ENCODE measurements at regions not wholly inside any gene's neighbourhood (a gene's known extent, or its start where the extent isn't known, plus 50 kb on each side); places are given as distances from the start of the nearest gene placed in this dataset.

DNA sequence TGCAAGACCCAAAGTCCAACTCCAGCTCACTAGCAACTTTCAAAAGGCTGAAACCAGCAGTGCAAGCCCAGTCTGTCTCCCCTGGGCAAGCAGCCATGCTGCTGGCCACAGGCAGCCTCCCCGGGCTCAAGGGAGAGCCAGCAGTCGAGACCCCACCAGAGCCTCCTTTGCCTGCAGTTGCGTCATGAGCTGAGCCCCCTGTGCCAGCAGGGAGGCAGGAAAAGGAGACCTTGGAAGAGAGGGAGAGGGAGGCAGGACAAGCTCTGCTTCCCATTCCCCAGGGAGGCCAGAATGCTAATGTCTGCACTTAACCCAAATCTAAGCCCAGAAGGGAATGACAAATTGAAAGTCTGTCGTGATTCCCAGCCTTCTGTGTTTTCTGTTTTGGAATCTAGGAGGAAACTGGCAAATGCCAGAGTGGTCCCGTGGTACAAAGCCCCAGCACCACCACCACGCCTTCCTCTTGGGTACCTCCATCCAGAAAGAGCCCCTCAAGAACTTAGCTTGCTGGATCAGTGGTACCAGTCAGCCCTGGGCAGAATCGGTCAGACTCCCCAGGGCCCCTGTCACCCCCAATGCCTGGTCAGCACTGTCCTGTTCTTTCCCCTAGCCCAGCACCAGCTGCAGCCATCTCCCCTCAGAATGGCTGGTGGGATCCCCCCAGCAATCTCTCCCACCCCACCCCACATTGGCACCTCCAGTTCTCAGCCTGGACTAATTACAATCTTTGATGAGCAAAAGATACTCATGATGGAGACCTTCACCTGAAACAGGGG is 99.3 kb upstream of the TNRC6C start:
- intact Hi-C loops (cut with DNase I): no loop called here
- DNase-seq (peak in 1 of 2 donors; percentile 40), ATAC-seq (peak in 1 of 8 donors; percentile 24)
- H3K4me3 ChIP-seq: no peak overlapping the region
- H3K27me3 ChIP-seq: no peaks in the 10 kb centered on the region
- H3K27ac ChIP-seq: peak overlapping the region in 3 of 10 donors; percentile 4 to 48 (median 40)
- TF ChIP-seq, protein P1, sequence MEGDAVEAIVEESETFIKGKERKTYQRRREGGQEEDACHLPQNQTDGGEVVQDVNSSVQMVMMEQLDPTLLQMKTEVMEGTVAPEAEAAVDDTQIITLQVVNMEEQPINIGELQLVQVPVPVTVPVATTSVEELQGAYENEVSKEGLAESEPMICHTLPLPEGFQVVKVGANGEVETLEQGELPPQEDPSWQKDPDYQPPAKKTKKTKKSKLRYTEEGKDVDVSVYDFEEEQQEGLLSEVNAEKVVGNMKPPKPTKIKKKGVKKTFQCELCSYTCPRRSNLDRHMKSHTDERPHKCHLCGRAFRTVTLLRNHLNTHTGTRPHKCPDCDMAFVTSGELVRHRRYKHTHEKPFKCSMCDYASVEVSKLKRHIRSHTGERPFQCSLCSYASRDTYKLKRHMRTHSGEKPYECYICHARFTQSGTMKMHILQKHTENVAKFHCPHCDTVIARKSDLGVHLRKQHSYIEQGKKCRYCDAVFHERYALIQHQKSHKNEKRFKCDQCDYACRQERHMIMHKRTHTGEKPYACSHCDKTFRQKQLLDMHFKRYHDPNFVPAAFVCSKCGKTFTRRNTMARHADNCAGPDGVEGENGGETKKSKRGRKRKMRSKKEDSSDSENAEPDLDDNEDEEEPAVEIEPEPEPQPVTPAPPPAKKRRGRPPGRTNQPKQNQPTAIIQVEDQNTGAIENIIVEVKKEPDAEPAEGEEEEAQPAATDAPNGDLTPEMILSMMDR (IDR thresholded peaks at IDR 0.05): no peak
- peaks cover 6 to 21% (median 12%) of the 10 kb centered on the region in 9 donors for H3K4me1 ChIP-seq
- H3K36me3 ChIP-seq: no peaks in the 10 kb centered on the region
- H3K9me3 ChIP-seq: no peaks in the 10 kb centered on the region
- WGBS, 2 donors: 59 to 67% methylated on average over 7 of the region's 7 CpGs

DNA sequence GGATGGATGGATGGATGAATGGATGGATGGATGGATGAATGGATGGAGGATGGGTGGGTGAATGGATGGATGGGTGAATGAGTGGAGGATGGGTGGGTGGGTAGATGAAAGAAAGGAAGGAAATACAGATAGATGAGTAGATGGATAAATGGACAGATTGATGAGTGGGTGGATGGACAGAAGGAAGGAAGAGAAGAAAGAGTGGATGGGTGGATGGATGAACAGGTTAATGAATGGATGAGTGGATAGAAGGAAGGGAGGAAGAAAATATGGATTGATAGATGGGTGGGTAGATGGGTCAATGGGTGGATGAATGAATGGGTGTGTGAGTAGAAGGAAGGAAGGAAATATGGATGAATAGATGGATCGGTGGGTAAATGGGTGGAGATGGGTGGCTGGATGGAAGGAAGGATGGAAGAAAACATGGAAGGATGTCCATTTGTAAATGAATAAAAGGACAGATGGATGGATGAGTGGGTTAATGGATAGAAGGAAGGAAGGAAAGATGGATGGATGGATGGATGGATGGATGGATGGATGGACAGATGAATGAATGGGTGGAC is 97.3 kb upstream of the TNRC6C start:
- Histone ChIP-seq H3K27me3 (no peaks in the 10 kb centered on the region), H3K9me3 (no peaks in the 10 kb centered on the region), H3K4me3 (no peak overlapping the region), H3K36me3 (no peaks in the 10 kb centered on the region), H3K27ac (no peak overlapping the region), H3K4me1 (peaks cover 9 to 39% (median 21%) of the 10 kb centered on the region in 9 donors)
- ATAC-seq (no peak), DNase-seq (no peak)
- intact Hi-C loops (cut with DNase I): no loop called here
- 92 to 97% methylated on average over 1 of the region's 1 CpG for whole genome bisulfite sequencing, 2 donors
- TF ChIP-seq, protein P1 (IDR thresholded peaks at IDR 0.05): no peak

DNA sequence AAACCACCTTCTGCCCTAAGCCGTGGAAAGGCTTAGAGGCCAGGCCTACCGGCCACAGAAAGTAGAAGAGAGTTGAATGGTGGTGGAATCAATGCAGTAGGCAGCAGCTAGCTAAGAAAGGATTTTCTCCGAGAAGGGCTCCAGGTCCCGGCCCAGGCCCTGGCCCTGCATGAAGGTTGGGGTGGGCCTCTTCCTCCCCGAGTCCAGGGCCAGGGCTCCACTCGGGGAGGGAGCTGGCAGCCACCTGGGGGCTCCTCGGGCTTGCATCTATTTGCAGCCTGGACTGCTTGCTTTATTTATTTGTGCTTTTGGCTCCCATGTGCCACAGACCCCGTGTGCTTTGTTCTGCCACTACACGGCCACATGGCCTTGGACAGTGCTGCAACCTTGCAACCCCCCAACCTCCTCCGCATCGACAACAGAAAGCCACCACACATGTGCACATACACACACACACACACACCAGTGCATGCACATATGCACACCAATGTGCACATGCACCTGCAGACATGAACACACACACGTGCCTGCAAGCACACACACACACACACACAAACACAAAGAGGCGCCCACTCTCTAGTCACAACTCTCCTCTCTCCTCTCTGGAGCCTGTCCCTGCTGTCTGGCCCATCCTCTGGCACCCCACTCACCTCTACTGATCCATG is 96.4 kb upstream of the TNRC6C start:
- no peak for DNase-seq

More for the DNA sequence above, 96.4 kb upstream of the TNRC6C start:
- H3K27ac ChIP-seq: no peak overlapping the region
- WGBS, 2 donors: 86 to 91% methylated on average over 13 of the region's 13 CpGs
- H3K4me3 ChIP-seq: no peak overlapping the region
- H3K9me3 ChIP-seq: no peaks in the 10 kb centered on the region
- ATAC-seq: no peak
- TF ChIP-seq, protein P1 (IDR thresholded peaks at IDR 0.05): no peak
- H3K36me3 ChIP-seq: no peaks in the 10 kb centered on the region
- H3K4me1 ChIP-seq: peaks cover 9 to 42% (median 21%) of the 10 kb centered on the region in 9 donors
- H3K27me3 ChIP-seq: no peaks in the 10 kb centered on the region
- intact Hi-C loops (cut with DNase I): no loop called here
